Fibroblast of villous mesenchyme (primary cell): ENCODE measurements at regions not wholly inside any gene's neighbourhood (a gene's known extent, or its start where the extent isn't known, plus 50 kb on each side); places are given as distances from the start of the nearest gene placed in this dataset.

ENCODE experiments used
- DNase-seq: peaks from one replicate; pipeline ENCODE4 v3.0.0-alpha.2; 2010; ENCODE audit warnings: low read depth
- H3K4me3 ChIP-seq: 2 replicates; pipeline ENCODE4 v1.5.1; 2011; ENCODE audit warnings: low read depth, mild to moderate bottlenecking, low read length
- TF ChIP-seq, protein P1 (sequence below): IDR thresholded peaks from 2 replicates; pipeline ENCODE4 v1.5.1; 2012; ENCODE audit warnings: low read depth, mild to moderate bottlenecking, low read length; ENCODE audit not compliant: insufficient read depth

DNA sequence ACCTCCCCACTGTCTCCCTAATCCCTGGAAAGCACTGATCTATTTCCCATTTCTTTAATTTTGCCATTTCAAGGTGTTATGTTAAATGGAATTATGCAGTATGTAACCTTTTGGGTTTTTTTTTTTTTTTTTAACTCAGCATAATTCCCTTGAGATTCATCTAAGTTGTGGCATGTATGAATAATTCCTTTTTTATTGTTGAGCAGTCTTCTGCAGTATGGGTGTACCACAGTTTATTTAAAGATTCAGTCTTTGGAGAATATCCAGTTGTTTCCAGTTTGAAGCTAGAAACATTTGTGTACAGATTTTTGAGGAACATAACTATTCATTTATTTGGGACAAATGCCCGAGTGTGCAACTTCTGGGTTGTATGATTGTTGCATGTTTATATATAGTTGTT, 162.2 kb upstream of the FAM78B start:
- TF ChIP-seq, protein P1, sequence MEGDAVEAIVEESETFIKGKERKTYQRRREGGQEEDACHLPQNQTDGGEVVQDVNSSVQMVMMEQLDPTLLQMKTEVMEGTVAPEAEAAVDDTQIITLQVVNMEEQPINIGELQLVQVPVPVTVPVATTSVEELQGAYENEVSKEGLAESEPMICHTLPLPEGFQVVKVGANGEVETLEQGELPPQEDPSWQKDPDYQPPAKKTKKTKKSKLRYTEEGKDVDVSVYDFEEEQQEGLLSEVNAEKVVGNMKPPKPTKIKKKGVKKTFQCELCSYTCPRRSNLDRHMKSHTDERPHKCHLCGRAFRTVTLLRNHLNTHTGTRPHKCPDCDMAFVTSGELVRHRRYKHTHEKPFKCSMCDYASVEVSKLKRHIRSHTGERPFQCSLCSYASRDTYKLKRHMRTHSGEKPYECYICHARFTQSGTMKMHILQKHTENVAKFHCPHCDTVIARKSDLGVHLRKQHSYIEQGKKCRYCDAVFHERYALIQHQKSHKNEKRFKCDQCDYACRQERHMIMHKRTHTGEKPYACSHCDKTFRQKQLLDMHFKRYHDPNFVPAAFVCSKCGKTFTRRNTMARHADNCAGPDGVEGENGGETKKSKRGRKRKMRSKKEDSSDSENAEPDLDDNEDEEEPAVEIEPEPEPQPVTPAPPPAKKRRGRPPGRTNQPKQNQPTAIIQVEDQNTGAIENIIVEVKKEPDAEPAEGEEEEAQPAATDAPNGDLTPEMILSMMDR = no peak
- no peak overlapping the region for H3K4me3 ChIP-seq
- no peak for DNase-seq

DNA sequence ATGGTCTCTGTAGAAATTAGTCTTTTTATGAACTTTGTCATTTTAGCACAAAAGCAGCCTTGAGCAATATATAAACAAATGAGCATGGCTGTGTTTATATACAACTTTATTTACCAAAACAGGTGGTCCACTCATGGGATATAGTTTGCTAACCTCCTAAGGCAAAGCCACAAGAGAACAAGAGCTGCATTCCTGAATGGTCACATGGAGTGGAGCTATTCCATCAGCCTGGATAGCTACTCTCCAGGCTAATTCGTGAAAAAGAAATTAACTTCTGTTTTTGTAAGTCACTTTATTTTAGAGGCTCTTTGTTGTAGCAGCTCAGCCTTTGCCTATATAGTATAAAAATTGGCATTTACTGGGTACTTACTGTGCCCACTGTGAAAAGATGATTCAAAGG, 163.3 kb upstream of the FAM78B start:
- TF ChIP-seq, protein P1 = no peak
- no peak overlapping the region for H3K4me3 ChIP-seq
- DNase-seq = peak; percentile 7

- TF ChIP-seq, protein P1 = no peak
- no peak for DNase-seq
These were observed 171.3 kb upstream of the FAM78B start for GRCh38 chr1:166338105-166338504.

GRCh38 chr1:166340709-166341108, 173.9 kb upstream of the FAM78B start:
- TF ChIP-seq, protein P1 = no peak
- DNase-seq = no peak
- no peak overlapping the region for H3K4me3 ChIP-seq

More at GRCh38 chr1:166338105-166338504, 171.3 kb upstream of the FAM78B start:
- H3K4me3 ChIP-seq = no peak overlapping the region

DNA sequence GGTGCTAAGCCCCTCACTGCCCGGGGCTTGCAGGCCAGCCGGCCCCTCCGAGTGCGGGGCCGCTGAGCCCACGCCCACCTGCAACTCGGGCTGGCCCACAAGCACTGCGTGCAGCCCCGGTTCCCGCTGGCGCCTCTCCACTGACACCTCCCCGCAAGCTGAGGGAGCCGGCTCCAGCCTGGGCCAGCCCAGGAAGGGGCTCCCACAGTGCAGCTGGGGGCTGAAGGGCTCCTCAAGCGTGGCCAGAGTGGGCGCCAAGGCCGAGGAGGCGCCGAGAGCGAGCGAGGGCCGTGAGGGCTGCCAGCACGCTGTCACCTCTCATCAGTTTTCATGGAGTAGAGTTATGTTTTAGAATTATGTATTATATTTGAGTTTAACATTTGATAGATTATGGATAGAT, 176.5 kb upstream of the FAM78B start:
- H3K4me3 ChIP-seq = no peak overlapping the region
- TF ChIP-seq, protein P1 = no peak
- DNase-seq = no peak

DNA sequence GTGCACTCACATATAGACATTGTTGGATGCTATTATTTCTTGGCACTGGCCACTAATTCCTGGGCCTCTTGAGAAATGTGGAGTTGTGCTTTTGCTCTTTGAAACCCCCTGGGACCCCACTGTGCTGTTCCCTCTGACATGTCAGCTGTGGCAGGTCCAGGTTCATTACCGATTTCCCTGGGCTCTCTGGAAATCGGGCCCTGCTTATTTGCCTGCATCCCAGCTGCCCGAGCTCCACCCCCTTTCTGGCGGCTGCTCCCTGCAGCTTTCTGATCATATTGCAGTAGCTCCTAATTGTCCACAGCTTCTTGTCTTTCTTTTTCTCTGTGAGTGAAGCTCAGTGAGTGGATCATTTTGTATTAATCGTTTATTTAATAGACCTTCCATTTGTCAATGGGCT, 183.7 kb upstream of the FAM78B start:
- TF ChIP-seq, protein P1 = no peak

GRCh38 chr1:166351676-166352075, 184.9 kb upstream of the FAM78B start:
- no peak for DNase-seq
- H3K4me3 ChIP-seq = no peak overlapping the region
- TF ChIP-seq, protein P1 = no peak

More for the DNA sequence above, 183.7 kb upstream of the FAM78B start:
- no peak for DNase-seq
- no peak overlapping the region for H3K4me3 ChIP-seq
